NCI-H1105 treated with DMSO at 0.1 percent for 48 hours (cell line): ENCODE measurements at regions not wholly inside any gene's neighbourhood (a gene's known extent, or its start where the extent isn't known, plus 50 kb on each side); places are given as distances from the start of the nearest gene placed in this dataset.
A peak's percentile ranks its signal among the peaks of the same experiment; 100 is the strongest.
"Not testable (repeated sequence)": the region's sequence is repeated elsewhere in the genome, so short reads cannot be mapped to it uniquely, and the experiment has no call there.

Experiments
- DNase-seq: peaks from one replicate; lab custom pipeline; 2025; lab: John Stamatoyannopoulos, UW

DNA sequence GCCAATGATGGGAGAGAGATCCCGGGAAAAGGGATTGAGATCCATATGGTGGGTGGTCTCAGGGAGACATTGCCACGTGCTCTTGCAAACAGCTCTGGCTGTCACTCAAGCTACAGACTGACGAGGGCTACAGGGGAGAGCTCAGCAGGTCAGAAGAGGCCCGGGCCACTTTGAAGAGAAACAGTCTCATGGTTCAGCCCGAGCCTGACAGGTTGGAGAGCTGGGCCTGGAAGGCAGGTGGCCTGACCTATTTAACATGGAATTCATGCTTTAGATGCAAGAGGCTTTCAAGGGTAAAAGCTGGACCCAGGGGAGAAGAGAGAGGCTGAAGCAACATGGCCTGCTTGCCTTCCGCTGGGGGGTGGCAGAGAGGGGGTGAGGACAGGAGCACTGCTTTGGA is 81.0 kb upstream of the BRD7 start:
- no peak for DNase-seq

DNA sequence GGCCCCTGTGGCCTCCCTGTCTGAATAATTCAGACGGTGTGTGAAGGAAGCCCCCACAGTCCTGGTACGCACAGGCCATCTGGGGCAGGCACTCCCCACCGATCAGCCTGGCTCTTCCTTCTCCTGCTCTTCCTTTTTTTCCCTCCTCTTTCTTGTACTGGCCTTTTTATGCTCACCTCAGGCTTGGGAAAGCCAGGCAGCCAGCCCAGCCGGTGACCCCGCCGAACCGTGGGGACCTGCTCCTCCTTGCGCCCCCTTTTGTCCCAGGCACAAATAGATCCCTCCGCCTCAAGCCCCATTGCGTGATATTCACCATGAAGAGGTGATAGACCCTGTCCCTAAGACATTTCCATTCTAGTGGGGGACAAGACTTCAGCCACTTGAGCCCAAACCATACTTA is 80.2 kb upstream of the BRD7 start:
- DNase-seq, result no peak

DNA sequence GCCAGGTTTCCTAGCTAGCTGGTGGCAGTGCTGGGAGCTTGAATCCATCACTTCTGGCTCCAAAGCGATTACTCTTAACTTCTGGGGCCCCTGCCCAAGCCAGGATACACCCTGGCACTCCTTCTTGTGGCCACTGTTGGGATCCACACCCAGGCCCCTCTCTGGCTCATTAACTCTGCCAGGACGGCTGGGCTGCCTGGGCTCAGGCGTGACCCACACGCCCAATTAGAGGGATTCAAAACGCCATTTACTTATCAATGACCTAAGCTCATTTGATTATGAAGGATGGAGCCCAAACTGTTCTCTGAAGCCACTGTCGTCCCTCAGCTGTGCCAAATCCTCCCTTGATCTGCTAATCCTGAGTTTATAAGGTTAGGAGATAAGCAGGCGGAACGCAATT is 79.7 kb upstream of the BRD7 start:
- DNase-seq, result no peak

DNA sequence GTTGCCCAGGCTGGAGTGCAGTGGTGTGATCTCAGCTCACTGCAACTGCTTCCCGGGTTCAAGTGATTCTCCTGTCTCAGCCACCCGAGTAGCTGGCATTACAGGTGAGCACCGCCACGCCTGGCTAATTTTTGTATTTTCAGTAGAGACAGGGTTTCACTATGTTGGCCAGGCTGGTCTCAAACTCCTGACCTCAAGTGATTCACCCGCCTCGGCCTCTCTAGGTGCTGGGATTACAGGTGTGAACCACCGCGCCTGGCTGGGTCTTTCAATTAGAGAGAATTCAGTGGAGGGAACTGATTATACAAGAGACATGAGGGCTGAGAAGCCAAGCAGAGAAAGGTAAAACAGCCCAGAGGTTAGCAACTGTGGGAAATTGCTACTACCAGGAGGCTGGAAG is 78.6 kb upstream of the BRD7 start:
- not testable (repeated sequence) for DNase-seq

DNA sequence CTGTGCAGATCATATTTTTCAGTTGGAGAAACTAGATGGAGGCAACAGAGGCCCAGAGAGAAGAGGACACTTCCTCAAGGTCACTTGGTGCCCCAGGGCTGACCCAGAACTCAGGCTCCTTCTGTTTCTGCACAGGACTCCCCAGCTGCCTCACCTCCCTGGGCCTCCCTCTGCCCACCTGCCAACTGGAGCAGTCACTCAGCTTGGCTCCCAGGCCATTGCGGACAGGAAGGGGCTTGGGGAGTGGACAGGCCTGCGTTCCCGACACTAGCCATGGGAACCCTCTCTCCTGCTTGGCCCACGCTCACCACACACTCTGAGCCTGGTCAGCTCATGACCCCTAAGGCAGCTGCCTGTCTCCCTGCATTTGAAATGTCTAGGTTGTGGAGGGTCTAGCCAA is 78.1 kb upstream of the BRD7 start:
- DNase-seq, result no peak

DNA sequence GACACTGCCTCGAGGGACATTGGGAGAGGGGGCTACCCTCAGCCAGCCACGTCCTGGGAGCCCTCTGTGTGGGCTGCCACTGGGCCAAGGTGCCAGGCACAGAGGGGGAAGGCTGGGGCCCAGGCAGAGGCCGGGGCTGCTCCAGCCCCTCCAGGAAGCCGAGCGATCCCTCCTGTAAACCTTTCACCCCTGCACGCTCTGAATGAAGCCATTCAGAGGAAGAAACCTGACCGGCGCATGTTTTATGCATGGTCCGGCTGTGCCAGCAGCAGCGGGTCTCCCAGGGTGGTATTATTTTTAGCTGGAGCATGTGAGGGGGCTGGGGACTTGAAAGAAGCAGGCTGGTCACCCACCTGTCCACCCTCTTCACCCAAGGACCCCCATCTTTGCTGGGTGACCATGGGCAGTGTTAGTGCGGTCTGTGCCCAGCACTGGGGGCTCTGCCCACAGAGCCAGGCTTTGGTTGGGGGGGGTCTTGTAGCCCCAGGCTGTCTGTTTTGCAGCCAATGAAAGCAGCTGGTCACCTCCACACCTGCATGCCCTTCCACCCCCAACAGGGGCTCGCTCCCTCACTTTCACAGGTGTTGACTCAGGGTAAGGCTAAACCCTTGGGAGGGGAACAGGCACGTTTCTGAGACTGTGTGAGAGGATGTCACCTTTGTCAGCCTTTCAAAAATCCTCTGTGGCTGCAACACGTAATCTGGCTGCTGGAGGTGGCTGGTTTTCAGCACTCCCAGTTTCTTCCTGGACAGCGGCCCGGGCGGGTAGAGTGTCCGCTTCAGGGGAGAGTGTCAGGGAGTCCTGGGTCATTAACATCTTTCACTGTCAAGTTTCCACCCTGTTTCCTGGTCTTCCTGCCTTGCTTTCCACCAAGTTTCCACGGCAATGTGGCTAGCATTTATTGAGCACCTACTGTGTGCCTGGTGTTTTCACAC is 77.1 kb upstream of the BRD7 start:
- DNase-seq, result no peak

DNA sequence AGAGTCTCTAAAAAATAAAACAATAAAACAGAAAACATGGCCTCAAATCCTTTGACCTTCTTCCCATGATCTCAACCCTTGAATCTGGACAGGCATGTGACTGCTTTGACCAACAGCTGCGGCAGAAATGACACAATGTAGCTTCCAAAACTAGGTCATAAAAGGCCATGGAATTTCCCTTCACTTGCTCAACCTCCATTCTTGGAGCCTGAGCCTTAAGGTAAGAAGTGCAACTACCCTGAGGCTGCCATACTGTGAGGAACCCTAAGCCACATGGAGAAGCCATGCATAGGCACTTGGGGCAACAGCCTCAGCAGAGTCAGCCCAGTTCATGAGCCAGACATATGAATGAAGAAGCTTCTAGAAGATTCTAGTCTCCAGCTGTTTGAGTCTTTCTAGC is 75.7 kb upstream of the BRD7 start:
- no peak for DNase-seq

DNA sequence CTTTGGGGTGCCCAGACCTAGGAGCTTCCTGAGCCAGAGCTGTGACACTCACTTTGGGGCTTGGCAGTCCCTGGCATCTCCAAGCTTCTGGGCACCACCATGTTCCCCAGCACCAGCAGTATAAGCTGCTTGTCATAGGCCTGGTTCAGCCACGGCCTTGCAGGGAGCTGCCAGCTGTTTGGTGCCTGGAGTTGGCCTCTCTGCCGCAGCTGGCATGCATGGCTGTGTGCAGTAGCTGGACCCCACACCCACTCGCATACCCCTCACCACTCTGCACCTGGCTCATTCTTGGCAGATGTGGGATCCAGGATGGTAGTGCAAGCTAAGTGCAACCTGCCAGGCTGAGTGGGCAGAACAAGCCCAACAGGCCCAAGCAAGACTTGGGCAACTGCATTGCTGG is 73.4 kb upstream of the BRD7 start:
- DNase-seq, result no peak

DNA sequence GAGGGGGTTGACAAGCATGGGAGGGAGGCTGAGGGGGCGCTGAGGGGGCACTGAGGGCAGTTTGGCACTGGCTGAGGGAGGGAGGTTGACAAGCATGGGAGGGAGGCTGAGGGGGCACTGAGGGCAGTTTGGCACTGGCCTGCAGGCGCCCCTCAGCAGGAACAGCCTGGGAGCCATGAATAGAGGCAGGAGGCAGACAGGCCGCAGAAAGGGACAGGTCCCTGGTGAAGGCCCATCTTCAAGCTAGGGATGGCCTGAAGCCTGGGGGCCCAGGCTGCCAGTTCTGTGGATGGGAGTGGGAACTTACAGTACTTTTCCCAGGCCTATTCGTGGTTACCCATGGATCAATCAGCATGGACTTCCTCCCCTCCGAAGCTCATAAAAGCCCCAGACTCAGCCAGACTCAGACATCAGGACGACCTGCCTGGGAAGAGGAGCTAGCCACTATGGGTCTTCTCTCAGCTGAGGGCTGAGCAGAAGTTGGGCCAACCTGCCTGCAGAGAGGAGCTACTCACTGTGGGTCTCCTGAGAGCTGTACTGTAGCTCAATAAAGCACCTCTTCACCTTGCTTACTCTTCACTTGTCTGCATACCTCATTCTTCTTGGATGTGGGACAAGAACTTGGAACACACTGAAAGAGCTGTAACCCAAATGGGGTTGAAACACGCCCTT is 72.8 kb upstream of the BRD7 start:
- no peak for DNase-seq

DNA sequence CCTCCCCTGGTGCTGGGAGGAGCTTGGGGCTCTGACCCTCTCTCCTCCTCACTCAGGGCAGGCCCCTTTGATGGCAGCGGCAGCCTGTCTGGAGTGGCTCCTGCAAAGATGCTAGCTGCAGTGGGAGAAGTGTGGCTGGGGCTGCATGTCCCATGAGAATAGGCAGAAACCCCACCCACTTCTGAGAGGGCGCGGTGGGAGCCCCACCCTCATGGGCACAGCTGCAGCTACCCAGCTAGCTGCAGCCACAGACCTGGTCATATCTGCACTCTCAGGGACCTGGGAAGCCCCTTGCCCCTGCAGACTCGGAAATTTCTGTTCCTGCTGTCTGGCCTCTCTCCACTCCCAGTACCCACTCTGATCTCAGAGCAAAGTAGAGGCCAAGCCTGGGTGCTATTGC is 72.2 kb upstream of the BRD7 start:
- no peak for DNase-seq

DNA sequence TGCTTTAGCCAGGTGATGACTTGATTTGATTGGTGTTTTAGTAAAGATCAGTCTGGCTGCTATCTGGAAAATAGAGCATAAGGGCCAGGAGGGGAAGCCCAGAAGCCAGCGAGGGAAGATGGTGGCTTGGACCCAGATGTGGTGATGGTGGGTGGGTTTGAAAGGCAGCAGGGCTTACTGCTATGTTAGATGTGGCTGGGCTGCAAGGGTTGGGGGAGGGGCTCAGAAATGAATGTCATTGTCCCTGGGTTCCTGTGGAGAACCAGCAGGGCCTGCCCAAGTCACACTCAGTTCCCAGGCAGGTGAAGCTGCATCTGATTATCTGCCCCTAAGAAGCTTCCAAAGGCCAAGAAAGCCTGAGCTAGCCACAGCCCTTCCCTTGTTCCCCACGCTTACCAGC is 71.7 kb upstream of the BRD7 start:
- no peak for DNase-seq

DNA sequence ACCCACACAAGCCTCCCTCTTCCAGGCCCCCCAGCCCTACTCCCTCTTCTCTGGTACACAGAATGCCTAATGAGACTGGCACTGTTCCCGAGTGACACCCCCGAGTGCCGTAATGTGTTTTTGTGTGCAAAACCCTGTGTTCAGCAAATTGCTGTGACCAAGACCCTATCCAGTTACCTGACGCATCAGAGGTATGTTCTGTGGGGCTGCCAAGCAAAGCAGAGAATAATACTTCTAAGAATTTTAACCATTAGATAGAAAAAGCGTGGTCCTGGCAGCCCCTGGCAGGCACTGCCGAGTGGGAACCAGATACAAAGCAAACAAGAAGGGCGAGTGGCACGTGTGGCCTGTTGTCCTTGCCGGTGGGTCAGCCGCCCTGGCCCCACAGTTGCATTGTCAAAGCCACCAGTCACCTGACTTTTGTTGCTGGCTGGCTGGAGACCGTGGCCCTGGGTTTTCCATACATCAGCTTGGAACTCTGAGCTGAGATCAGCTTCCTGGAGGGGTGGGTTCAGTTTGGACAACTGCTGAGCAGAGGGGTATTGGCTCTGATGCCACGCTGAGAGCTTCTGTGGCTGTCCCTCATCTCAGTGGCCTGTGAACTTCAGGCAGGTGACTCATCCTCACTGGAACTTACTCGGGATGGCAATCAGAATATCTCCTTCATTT is 69.1 kb upstream of the BRD7 start:
- no peak for DNase-seq

DNA sequence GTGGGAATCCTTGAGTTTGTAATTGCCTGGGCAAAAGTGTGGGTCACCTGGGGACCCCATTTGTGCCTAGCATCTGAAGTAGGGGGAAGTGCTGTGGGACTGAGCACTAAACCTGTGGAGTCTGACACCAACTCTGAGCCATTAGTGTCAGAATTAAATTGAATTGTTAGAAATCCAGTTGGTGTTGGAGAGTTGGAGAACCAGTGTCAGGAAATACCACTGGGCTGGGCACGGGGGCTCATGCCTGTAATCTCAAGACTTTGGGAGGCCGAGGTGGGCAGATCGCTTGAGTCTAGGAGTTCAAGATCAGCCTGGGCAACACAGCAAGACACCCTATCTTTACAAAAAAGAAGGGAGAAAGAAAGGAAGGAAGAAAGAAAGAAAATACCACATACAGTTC is 67.5 kb upstream of the BRD7 start:
- DNase-seq, result no peak

DNA sequence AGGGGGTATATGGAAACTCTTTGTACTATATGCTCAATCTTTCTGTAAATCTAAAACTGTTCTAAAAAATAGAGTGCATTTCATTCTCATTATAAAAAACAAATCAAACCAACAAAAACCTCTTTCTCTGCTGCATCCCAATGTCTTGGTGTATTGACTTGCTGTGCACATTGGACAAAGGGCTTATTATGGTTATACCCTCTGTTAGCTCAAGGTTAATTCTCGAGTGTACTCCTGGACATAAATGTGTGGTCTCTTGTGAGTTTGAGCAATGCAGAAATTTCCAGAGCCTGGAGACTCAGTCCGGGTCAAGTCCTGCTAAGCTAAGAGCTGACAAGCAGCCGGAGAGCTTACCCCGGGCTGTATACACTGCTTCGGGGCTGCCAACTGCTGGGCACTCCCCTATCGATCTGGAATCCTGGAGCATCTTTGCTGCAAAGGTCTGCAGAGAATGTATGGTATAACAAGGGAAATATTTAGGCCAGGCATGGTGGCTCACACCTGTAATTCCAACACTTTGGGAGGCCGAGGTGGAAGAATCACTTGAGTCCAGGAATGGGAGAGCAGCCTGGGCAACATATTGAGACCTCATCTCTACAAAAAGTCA is 66.2 kb upstream of the BRD7 start:
- no peak for DNase-seq

DNA sequence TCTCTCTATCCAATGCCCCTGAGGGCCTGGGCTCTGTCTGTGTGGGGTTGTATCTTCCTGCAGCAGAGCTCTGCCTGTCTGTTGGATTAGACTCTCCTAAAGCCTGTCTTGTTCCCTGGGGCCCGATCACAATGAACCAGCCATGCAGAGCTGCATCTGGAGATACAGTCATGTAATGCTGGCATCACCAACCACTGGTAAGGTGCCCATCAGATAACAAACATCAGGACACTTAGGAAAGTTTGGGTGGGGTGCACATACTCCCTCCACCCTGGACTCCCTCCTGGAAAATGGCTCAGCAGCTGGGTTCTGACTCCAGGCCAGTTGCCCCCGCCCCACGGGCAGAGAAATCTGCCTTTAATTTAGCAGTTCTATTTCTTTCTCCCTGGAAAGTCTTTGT is 61.3 kb upstream of the BRD7 start:
- DNase-seq, result no peak

DNA sequence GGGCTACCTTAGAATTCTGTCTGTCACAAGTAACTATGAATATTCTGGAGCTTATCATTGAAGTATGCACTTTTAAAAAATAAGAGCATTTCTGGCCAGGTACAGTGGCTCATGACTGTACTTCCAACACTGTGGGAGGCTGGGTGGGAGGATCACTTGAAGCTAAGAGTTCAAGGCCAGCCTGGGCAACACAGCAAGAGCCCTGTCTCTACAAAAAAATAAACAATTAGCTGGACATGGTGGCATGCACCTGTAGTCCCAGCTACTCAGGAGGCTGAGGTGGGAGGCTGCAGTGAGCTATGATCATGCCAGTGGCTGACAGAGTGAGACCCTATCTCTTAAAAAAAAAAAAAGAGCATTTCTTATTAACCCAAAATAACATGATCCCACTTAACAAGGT is 60.0 kb upstream of the BRD7 start:
- no peak for DNase-seq

DNA sequence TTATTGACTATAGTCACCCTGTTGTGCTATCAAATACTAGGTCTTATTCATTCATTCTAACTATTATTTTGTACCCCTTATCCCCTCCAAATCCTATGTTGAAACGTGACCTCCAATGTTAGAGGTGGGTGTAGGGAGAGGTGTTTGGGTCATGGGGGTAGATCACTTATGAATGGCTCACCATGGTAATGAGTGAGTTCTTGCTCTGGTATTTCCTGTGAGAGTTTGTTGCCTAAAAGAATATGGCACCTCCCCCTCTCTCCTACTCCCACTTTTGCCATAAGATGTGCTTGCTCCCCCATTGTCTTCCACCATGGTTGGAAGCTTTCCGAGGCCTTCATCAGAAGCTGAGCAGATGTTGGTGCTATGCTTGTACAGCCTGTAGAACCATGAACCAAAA is 59.3 kb upstream of the BRD7 start:
- no peak for DNase-seq

DNA sequence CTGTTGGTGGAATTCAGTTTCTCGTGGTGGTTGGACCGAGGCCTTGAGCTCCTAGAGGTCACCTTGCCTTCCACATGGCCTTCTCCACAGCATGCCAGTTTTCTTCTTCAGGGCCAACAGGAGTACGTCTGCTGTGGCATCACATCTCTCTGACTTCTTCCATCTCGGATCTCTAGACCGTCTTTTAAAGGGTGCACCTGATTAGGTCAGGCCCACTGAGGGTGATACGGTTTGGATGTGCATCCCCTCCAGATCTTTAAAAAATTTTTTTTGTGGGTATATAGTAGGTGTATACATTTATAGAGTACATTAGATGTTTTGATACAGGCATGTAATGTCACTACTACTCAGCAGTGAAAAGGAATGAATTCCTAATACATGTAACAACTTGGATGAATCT is 58.3 kb upstream of the BRD7 start:
- no peak for DNase-seq

DNA sequence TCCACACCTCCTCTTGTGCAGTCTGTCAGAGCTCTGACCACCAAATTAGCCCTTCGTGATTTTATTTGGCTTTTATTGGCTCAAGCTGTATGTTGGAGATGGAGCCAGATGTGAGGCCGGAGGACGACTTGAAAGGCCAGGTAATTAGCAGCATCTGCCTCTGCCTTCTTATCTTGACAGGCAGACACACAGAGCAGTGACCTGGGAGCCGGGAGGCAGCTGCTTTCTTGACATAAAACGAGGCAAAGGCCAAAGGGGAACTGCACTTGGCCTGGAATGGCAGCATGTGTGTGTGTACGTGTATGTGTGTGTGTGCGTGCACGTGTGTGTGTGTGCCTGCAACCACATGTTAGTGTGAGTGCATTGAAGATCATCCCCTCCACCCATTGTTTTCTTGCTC is 56.9 kb upstream of the BRD7 start:
- DNase-seq, result peak; percentile 2

DNA sequence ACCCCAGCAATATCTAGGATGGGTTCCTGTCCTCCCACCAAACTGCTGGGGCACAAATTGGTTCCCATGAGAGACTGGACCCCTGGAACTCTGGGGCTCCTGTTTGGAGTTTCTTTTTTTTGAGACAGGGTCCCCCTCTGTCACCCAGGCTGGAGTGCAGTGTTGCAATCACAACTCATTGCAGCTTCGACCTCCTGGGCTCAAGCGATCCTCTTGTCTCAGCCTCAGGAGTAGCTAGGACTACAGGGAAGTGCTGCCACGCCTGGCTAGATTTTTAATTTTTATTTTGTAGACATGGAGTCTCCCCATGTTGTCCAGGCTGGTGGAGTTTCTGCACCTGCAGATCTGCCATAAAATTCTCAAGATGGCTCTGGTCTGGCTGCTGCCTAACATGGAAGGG is 56.3 kb upstream of the BRD7 start:
- no peak for DNase-seq

DNA sequence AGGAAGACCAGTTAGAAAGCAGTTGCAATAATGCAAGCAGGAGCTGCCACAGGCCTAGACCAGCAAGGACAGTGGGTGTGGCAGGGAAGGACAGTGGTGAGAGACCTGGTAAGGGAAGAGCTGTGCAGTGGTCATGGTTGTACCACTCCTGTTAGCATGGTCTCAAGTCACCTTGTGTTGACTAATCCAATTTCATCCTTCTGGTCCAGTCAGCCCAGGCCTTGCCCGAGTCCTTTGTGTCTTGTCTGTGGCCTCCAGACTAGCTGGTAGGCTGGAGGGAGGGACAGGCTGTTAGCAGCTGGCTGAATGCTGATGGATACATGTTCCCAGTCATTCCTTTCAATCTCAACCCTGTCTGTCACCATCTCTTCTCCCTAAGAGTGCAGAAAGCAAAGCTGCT is 54.1 kb upstream of the BRD7 start:
- no peak for DNase-seq

DNA sequence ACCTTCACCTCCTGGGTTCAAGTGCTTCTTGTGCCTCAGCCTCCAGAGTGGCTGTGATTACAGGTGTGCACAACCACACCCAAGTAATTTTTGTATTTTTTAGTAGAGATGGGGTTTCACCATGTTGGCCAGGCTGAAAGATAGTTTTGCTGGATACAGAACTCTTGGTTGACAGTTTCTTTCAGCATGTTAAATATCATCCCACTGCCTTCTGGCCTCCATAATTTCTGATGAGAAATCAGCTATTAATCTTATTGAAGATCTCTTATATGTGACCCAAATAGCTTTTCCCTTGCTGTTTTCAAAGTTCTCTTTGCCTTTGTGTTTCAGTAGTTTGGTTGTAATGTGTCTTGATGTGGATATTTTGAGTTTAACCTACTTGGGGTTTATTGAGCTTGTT is 50.3 kb upstream of the BRD7 start:
- peak; percentile 11 for DNase-seq
